Stimulated activated CD8-positive, alpha-beta memory T cell treated with anti-CD3 and anti-CD28 coated beads, Interleukin-2, amount 100 ng/mL, for 1 hour (primary cell): ENCODE measurements at regions not wholly inside any gene's neighbourhood (a gene's known extent, or its start where the extent isn't known, plus 50 kb on each side); places are given as distances from the start of the nearest gene placed in this dataset.

Experiments
- DNase-seq, 2 donors: peaks; one replicate each; pipeline ENCODE4 v3.0.0-alpha.2; 2020; ENCODE audit warnings: low read depth in 2 of 2

GRCh38 chr11:69994810-69995209 lies 83.3 kb upstream of the ANO1 start:
- no peak for DNase-seq

GRCh38 chr11:69995697-69996096 lies 82.4 kb upstream of the ANO1 start:
- no peak for DNase-seq

GRCh38 chr11:69996451-69996850 lies 81.7 kb upstream of the ANO1 start:
- no peak for DNase-seq

- no peak for DNase-seq
Measured at GRCh38 chr11:69997352-69997751, 80.8 kb upstream of the ANO1 start.

- DNase-seq = no peak
Measured at GRCh38 chr11:69999721-70000120, 78.4 kb upstream of the ANO1 start.

GRCh38 chr11:70000228-70000627 lies 77.9 kb upstream of the ANO1 start:
- no peak for DNase-seq

GRCh38 chr11:70001246-70001645 lies 76.9 kb upstream of the ANO1 start:
- no peak for DNase-seq

GRCh38 chr11:70002433-70002832 lies 75.7 kb upstream of the ANO1 start:
- no peak for DNase-seq

- no peak for DNase-seq
Measured at GRCh38 chr11:70005107-70005818, 72.9 kb upstream of the ANO1 start.

GRCh38 chr11:70007796-70008195 lies 70.3 kb upstream of the ANO1 start:
- no peak for DNase-seq

- DNase-seq = no peak
Measured at GRCh38 chr11:70010774-70011173, 67.3 kb upstream of the ANO1 start.

- no peak for DNase-seq
Measured at GRCh38 chr11:70012134-70012733, 65.9 kb upstream of the ANO1 start.

GRCh38 chr11:70014291-70014690 lies 63.8 kb upstream of the ANO1 start:
- no peak for DNase-seq

- no peak for DNase-seq
Measured at GRCh38 chr11:70016666-70017367, 61.3 kb upstream of the ANO1 start.

GRCh38 chr11:70018816-70019215 lies 59.3 kb upstream of the ANO1 start:
- no peak for DNase-seq

GRCh38 chr11:70019576-70020011 lies 58.5 kb upstream of the ANO1 start:
- DNase-seq = no peak

GRCh38 chr11:70020336-70021214 lies 57.5 kb upstream of the ANO1 start:
- no peak for DNase-seq

- no peak for DNase-seq
Measured at GRCh38 chr11:70021586-70021985, 56.5 kb upstream of the ANO1 start.

- DNase-seq = no peak
Measured at GRCh38 chr11:70024036-70024772, 53.9 kb upstream of the ANO1 start.

GRCh38 chr11:70024773-70025045 lies 53.4 kb upstream of the ANO1 start:
- DNase-seq = no peak

GRCh38 chr11:70025308-70025707 lies 52.8 kb upstream of the ANO1 start:
- no peak for DNase-seq

- no peak for DNase-seq
Measured at GRCh38 chr11:70026012-70026411, 52.1 kb upstream of the ANO1 start.
